Ectodermal cell (in vitro differentiated cells): ENCODE measurements at regions not wholly inside any gene's neighbourhood (a gene's known extent, or its start where the extent isn't known, plus 50 kb on each side); places are given as distances from the start of the nearest gene placed in this dataset.

Experiments
- H3K27ac ChIP-seq: 2 replicates; pipeline ENCODE4 v1.7.0; 2013; ENCODE audit warnings: mild to moderate bottlenecking, low read depth, low read length; ENCODE audit not compliant: insufficient read depth, poor library complexity, severe bottlenecking
- H3K27me3 ChIP-seq: 2 replicates; pipeline ENCODE4 v1.7.0; 2013; ENCODE audit warnings: mild to moderate bottlenecking, low read length; ENCODE audit not compliant: insufficient read depth, control insufficient read depth, poor library complexity, severe bottlenecking
- H3K36me3 ChIP-seq: one replicate; pipeline ENCODE4 v1.7.0; 2013; ENCODE audit warnings: low read length; ENCODE audit not compliant: control insufficient read depth, insufficient read depth
- H3K4me1 ChIP-seq: one replicate; pipeline ENCODE4 v1.7.0; 2013; ENCODE audit warnings: low read length; ENCODE audit not compliant: control insufficient read depth, insufficient read depth
- H3K4me3 ChIP-seq: 2 replicates; pipeline ENCODE4 v1.7.0; 2013; ENCODE audit warnings: low read depth, low read length, control low read depth; ENCODE audit not compliant: insufficient read depth
- H3K9me3 ChIP-seq: 2 replicates; pipeline ENCODE4 v1.7.0; 2013; ENCODE audit warnings: mild to moderate bottlenecking, low read length, moderate library complexity; ENCODE audit not compliant: control insufficient read depth
- WGBS, 2 experiments: methylation state at CpG; one replicate each; pipeline ENCODE4 v1.1.7; 2013; ENCODE audit warnings: missing lambda C conversion rate in 2 of 2; 5-methylcytosine and 5-hydroxymethylcytosine counted together

DNA sequence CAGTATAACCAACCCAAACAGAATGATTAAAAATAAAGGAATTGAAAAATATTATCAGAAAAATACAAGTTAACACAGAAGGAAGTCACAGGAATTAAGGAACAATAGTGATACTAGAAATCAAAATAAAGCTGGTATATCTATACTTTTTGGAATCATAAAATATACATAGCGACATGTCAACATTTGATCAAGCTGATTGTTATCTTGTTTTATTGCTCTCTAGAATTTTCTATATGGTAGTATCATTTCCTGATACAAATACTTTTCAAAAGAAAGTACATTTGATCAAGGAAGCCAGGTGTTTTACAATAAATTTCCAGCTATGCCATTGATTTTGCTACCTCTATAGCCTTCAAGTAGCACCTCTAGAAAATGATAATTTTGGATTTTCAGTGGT is 489.5 kb upstream of the PKN2 start:
- no peaks in the 10 kb centered on the region for H3K27me3 ChIP-seq
- H3K27ac ChIP-seq = no peak overlapping the region
- no peaks in the 10 kb centered on the region for H3K9me3 ChIP-seq
- no peak overlapping the region for H3K4me3 ChIP-seq
- WGBS, 2 experiments = no CpG with 5 or more reads among the region's 1 CpG
- H3K4me1 ChIP-seq = no peaks in the 10 kb centered on the region
- H3K36me3 ChIP-seq = no peaks in the 10 kb centered on the region

DNA sequence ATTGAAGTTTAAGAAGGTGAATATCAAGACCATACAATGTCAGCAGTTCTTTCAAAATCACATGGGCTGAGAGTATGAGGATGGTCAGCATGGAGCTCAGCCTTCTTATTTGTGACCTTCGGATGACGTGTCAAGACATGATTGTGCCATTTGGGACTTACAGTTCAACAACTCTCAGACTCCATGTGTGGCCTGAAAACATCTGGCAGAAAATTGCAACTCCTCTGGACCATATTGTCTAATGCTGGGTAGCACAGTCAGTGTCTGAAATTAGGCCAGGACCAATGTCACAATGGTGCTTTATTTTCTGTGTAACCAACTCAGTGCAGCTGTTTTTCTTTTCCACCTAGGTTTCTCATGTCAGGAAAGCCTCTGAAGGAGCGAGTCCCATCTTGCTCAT is 483.5 kb upstream of the PKN2 start:
- 93 to 95% methylated on average over 3 of the region's 3 CpGs for WGBS, 2 experiments
- Histone ChIP-seq H3K4me1 (no peaks in the 10 kb centered on the region), H3K9me3 (no peaks in the 10 kb centered on the region), H3K27ac (no peak overlapping the region), H3K4me3 (no peak overlapping the region), H3K36me3 (no peaks in the 10 kb centered on the region), H3K27me3 (no peaks in the 10 kb centered on the region)

DNA sequence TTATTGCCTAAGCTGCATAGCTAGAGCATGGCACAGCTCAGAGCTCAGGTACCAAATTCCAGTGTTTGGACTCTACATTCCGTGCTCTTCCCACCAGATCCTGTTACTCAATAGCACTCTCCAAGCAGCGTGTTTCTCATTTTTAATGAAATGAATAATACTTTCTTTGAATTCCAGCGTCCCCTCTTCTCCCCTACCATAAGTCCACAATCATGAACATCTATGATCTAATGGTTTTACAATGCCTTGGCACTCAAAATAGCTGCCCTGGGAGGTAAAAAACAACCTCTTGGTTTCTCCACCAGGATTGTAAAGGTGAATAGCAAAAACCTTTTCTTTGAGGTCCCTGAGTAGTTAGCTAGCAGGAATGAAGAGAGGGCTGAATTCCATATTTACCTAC is 480.0 kb upstream of the PKN2 start:
- 65 to 84% methylated on average over 2 to 3 of the region's 3 CpGs for WGBS, 2 experiments
- H3K27me3 ChIP-seq = no peaks in the 10 kb centered on the region
- no peaks in the 10 kb centered on the region for H3K9me3 ChIP-seq
- no peak overlapping the region for H3K4me3 ChIP-seq
- no peaks in the 10 kb centered on the region for H3K36me3 ChIP-seq
- no peaks in the 10 kb centered on the region for H3K4me1 ChIP-seq
- H3K27ac ChIP-seq = no peak overlapping the region

DNA sequence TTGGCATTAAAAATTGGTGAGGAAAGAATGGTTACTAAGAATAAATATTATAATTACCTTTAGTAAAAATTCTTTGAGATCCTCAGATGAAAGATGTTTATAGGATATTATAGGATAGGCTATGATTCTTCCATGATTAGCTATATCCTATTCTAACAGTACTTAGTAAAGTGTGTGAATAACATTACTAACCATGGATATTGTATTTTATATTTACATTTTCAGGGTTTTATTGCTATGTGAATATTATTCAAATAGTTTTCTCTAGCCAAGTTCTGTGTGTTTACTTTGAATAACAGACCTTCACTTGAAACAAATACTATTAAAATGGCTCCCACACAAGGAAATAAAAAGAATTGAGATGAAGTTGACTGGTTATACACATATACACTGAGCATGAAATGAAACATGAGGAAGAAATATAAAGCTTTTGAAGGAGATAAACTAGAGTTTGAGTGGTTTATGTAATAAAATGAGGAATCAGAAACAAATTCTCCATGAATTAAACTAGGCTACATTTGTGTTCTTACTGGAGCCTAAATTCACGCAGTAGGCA is 479.4 kb upstream of the PKN2 start:
- Histone ChIP-seq H3K36me3 (no peaks in the 10 kb centered on the region), H3K27me3 (no peaks in the 10 kb centered on the region), H3K4me3 (no peak overlapping the region), H3K4me1 (no peaks in the 10 kb centered on the region), H3K27ac (no peak overlapping the region), H3K9me3 (no peaks in the 10 kb centered on the region)
- WGBS, 2 experiments = 90% methylated on average over 1 of the region's 1 CpG

DNA sequence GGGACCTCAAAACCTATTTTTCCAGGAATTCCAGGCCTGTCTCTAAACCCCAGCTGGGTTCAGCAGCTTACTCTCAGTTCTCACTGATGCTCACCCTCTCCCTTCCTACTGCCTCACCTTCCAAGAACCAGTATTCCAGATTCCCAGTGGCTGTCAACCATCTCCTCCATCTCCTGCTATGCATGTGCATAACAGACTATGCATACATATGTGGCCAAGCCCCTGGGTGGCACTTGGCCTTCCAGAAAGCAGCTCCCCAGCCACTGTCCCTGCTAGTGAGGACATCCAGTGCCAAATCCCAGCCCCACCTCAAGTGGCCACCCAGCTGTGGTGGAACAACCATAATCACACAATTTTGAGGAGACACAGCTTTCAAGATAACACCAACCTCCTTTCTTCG is 475.7 kb upstream of the PKN2 start:
- Histone ChIP-seq H3K9me3 (no peaks in the 10 kb centered on the region), H3K27me3 (no peaks in the 10 kb centered on the region), H3K4me1 (no peaks in the 10 kb centered on the region), H3K36me3 (no peaks in the 10 kb centered on the region), H3K27ac (no peak overlapping the region), H3K4me3 (no peak overlapping the region)
- WGBS, 2 experiments = 91 to 96% methylated on average over 1 of the region's 1 CpG

DNA sequence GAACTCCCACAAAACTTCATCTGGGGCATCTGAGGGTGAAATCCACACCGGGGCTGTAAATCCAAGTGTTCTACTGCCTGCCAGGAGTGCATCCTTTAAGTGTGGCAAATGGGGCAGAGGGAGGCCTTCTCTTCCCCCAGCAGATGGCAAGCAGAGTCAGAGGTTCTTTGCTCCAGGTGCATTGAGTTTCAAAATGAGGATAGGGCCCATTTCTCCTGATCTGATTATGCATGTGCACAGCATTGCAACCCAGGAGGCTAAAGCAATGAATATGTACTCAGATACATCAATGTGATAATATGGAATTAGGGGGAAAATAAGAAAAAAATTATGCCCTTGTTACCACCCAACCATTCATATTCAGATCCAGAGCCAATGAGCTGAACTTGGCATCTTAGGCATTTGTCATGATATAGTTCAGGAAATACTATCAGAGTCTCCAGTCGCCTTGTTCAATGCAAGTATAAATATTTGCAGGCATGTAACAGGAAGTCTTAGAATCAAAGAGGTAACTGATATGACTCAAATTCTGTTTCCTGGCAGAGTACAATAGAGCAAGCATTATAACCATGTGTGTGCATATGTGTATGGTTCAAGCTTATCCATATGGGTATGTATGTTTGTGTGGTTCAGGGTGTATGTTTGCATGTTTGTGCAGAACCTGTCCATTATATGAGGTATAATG is 473.8 kb upstream of the PKN2 start:
- Histone ChIP-seq H3K4me1 (no peaks in the 10 kb centered on the region), H3K27me3 (no peaks in the 10 kb centered on the region), H3K36me3 (no peaks in the 10 kb centered on the region), H3K9me3 (no peaks in the 10 kb centered on the region), H3K4me3 (no peak overlapping the region), H3K27ac (no peak overlapping the region)
- WGBS, 2 experiments = 90 to 93% methylated on average over 2 of the region's 2 CpGs

DNA sequence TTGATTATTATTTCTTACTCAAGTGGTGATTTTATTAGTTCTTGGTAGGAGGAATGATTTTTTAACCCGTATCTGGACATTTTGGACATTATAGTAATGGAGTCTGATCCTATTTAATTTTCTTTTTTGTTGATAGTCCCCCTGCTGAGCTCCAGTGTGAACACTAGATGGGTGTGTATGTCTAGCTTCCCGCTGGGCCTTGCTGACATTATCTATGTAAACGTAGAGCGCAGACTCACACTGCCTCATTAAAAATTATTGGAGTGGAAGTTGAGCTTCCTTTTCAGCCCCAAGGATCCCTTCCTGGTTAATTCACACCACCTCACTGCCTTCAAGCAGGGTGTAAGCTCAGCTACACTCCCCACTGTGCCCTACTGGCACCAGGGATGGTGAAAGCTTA is 467.6 kb upstream of the PKN2 start:
- 92 to 95% methylated on average over 4 of the region's 4 CpGs for WGBS, 2 experiments
- Histone ChIP-seq H3K36me3 (no peaks in the 10 kb centered on the region), H3K27me3 (no peaks in the 10 kb centered on the region), H3K9me3 (no peaks in the 10 kb centered on the region), H3K27ac (no peak overlapping the region), H3K4me1 (no peaks in the 10 kb centered on the region), H3K4me3 (no peak overlapping the region)

DNA sequence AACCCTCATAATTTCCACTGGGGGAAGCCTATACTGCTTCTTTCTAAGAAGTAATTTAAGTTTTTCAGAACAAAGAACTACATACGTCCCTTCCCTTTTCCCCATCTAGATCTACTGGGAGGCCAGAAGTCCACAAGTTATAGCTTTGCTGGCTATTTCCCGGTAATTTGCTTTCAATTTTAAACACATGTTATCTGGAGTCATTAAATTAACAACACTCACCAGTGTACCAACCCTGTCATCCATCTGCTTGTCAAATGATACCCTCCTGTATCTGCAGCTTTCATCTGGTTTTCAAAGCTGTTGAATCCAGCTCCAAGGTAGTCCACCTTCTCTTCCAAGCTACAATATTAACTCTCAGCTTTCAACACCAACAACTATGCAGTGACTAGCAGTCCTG is 466.7 kb upstream of the PKN2 start:
- no peaks in the 10 kb centered on the region for H3K4me1 ChIP-seq
- H3K36me3 ChIP-seq = no peaks in the 10 kb centered on the region
- H3K9me3 ChIP-seq = no peaks in the 10 kb centered on the region
- H3K4me3 ChIP-seq = no peak overlapping the region
- H3K27ac ChIP-seq = no peak overlapping the region
- no peaks in the 10 kb centered on the region for H3K27me3 ChIP-seq
- WGBS, 2 experiments = 87 to 95% methylated on average over 2 of the region's 2 CpGs

DNA sequence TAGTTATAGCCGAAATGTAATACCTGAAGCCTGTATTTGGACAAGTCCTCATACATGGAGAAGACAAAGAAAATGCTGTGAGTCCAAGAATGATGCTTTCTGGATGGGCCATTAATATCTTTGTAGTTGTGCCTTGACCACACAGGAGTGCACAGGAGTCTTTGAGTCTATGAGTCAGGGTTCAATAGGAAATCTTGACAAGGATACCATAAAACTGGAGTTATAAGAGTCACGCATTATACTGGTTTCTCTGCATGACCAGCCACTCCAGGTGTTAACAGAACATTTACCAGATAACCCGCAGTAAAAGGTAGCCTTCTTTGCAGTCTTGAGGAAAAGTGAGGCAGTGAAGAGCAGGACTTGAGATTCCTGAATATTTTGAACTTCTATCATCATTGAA is 464.6 kb upstream of the PKN2 start:
- Histone ChIP-seq H3K27me3 (no peaks in the 10 kb centered on the region), H3K4me1 (no peaks in the 10 kb centered on the region), H3K9me3 (no peaks in the 10 kb centered on the region), H3K4me3 (no peak overlapping the region), H3K27ac (no peak overlapping the region), H3K36me3 (no peaks in the 10 kb centered on the region)
- WGBS, 2 experiments = 94 to 100% methylated on average over 3 of the region's 3 CpGs

DNA sequence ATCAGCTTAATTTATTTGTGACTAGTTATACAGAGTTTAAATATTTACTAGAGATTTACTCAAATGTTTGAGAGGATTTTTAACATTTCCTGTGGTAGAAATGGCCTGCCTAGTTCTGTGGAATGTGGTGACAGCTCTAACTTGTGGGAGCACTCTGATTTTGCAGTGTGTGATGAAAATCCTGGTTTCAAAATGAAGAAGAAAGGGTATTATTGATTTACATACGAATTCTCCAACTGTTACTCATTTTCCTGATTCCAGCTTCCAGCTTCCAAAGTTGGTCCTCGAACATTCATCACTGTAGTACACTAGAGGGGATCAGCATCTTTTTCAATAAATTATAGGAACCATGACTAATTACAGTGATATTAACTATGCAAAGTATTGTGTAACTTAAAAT is 462.7 kb upstream of the PKN2 start:
- Histone ChIP-seq H3K36me3 (no peaks in the 10 kb centered on the region), H3K9me3 (no peaks in the 10 kb centered on the region), H3K27me3 (no peaks in the 10 kb centered on the region), H3K4me1 (no peaks in the 10 kb centered on the region), H3K27ac (no peak overlapping the region), H3K4me3 (no peak overlapping the region)
- 91% methylated on average over 2 of the region's 2 CpGs; no CpG with 5 or more reads in 1 of the 2 experiments for WGBS, 2 experiments
